GM18511 (cell line): ENCODE measurements at regions not wholly inside any gene's neighbourhood (a gene's known extent, or its start where the extent isn't known, plus 50 kb on each side); places are given as distances from the start of the nearest gene placed in this dataset.
"Not testable (repeated sequence)": the region's sequence is repeated elsewhere in the genome, so short reads cannot be mapped to it uniquely, and the experiment has no call there.

Experiments
- ATAC-seq: cut with Tn5 transposase; IDR thresholded peaks from one replicate; pipeline ENCODE4 v1.9.1; 2021; ENCODE audit warnings: mild to moderate bottlenecking, moderate library complexity; ENCODE audit not compliant: unreplicated experiment

DNA sequence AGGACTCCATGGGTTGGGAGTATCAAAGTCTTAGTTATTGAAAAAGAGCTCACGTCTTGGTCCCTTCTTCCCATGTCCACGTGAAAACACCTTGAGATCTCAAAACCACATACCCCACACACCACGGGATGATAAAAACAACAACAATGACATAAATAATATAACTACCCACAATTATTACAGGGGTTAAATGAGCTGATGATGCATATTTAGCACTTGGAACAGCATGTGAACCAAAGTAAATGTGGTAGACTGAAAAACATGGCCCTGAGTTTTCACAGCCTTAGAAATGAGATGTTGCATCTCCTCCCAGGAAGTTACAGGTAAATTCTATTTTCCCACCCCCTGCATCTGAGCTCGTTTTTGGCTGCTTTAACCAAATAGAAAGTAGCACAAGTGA, 208.9 kb downstream of the C16orf95 start:
- ATAC-seq: no peak

DNA sequence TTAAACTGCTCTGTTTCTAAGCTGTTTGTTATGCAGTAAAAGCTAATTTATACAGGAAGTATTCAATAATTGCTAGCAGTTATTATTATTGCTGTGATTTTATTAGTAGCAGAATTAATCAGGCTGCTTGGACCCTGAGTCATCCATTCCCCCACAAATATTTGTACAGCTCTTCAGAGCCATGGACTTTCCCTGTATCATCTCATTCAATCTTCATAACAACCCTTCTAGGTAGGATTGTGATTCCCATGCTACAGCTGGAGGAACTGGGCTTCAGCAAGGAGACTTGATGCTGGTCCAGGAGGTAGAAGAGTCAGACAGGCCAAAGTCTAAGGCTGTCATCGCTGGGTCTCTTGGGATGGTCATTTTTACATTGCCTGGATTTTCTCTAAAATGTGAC, 208.3 kb downstream of the C16orf95 start:
- no peak for ATAC-seq

DNA sequence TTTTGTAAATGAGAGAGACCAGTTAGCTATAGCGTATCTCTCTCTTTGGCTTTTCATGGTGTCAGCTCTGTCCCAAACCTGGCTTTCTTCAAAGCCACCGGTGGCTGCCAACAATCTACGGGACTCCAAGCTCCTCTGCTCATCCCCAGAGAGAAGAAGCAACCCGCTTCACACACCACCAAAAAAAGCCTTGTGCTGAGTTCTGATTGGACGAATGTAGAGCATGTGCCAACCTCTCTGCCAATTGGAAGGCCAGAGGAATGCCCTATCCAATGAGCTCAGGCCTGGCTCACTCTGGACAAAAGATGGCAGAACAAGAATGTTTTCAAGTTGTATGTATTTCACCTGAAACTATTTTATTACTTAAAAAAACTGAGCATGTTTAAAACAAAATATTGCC, 202.4 kb downstream of the C16orf95 start:
- no peak for ATAC-seq

DNA sequence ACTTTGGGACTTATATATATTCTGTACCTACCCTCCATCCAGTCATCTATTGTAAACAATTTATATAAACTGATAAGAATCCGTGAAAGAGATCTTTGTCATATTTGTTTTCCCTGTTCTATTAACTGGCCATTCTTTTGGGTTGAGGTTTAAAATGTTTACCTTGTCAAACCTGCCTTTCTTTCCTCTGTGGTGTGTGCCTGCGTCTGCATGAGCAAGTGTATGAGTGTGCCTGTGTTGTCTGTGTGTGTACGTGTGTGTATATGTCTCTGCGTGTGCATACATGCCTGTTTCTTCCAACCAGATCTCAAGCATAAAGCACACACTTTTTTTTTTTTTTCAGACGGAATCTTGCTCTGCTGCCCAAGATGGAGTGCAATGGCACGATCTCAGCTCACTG, 201.5 kb downstream of the C16orf95 start:
- ATAC-seq: no peak

DNA sequence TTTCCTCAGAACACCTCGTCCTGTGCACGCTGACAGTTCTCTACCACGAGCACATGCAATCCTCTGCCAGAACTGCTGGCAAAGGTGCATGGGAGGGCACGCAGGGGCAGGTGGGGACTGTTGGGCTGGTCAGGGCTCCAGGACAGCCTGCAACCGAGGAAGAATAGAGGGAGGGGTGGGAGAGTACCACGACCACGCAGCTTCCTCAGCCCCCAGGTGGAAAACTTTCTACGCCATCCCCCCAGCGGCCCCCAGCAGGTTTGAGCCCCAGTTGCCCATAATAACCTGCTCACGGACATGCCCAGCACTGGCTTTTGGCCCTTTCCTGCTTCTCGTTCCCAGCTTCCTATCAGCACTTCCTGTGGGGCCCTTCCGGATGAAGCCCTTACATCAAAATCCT, 199.3 kb downstream of the C16orf95 start:
- ATAC-seq: no peak

DNA sequence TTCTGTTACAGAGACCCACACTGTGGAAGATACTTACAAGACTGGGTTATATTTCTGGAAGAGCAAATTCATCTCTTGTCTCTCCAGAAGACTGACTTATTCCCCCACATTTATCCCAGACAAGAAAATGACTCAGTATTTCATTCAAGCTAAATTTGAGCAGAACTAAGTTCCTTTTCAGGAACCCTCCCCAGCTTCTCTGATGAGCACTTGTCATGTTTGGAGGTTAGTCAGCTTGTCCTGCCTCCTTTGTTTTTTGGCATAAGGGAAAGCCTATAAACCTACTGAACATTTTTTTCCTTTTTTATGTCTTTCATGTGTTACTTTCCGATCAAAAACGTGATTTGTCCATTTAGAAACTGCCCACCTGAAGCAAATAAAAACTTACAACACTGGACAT, 198.0 kb downstream of the C16orf95 start:
- no peak for ATAC-seq

DNA sequence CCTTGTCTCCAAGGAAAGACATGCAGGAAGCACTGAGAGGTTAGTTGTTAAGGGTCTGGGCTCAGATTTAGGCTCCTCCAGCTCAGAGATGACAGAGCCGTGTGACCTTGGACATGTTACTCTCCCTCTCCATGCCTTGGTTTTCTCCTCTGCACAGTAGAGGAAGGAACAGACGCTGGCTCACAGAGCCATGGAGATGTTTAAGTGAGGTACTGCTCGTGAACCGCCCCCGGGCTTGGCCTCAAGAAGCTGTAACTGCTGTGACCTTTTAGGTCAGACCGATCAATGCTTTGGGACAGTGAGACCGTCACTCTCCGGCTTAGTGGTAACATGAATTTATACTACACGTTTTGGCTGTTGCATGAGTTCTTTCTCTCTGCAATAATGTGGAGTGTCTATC, 197.4 kb downstream of the C16orf95 start:
- ATAC-seq: no peak

DNA sequence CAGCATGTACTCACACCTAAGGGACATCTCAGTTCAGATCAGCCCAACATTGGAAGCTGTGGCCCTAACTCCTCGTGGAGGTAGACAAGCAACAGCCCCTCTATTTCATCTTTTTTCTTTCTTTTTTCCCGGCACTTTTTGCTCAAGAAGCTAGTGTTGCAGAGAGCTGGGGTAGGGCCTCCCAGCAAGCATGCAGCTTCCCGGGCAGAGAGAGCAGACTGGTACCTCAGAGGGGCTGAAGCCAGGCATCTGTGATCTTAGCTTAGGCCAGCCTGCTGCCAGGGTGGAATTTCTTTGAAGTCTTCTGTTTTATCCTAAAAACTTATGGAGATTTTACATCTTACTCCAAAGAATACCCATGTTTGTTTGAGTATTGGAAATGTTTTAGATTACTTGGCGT, 195.4 kb downstream of the C16orf95 start:
- ATAC-seq: no peak

DNA sequence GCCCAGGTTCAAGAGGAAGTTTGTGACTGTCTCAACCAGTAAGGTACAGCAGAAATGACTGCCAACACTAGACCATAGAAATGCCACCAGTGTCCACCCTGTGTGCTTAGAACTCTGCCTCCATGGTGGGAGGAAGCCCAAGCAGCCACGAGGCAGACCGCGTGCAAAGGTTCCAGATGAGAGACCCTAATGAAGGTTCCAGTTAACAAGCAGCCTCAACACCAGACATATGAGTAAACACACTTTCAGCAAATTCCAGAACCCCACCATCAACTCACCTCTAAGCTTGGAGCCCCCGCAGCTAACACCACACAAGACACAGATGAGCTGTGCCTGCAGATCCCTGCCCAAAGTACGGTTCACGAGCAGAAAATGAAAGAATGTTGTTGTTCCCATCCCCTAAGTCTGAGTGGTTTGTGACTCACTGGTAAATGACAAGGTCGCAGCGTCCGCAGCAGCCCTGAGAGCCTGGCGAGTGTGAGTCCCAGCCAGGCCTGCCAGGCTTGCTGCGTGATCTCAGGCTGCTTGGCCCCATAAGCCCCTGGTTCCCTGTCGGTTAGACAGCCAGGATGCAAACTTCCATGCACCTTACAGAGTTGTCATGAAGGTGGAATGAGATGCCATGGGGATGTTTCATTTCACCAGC, 193.7 kb downstream of the C16orf95 start:
- ATAC-seq: no peak

DNA sequence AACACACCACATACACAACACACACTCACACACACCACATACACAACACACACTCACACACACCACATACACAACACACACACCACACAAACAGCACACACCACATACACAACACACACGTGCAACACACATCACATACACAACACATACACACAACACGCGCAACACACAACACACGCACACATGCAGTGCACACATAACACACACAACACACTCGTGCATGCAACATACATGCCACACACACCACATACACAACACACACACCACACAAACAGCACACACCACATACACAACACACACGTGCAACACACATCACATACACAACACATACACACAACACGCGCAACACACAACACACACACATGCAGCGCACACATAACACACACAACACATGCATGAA, 192.8 kb downstream of the C16orf95 start:
- ATAC-seq: not testable (repeated sequence)

DNA sequence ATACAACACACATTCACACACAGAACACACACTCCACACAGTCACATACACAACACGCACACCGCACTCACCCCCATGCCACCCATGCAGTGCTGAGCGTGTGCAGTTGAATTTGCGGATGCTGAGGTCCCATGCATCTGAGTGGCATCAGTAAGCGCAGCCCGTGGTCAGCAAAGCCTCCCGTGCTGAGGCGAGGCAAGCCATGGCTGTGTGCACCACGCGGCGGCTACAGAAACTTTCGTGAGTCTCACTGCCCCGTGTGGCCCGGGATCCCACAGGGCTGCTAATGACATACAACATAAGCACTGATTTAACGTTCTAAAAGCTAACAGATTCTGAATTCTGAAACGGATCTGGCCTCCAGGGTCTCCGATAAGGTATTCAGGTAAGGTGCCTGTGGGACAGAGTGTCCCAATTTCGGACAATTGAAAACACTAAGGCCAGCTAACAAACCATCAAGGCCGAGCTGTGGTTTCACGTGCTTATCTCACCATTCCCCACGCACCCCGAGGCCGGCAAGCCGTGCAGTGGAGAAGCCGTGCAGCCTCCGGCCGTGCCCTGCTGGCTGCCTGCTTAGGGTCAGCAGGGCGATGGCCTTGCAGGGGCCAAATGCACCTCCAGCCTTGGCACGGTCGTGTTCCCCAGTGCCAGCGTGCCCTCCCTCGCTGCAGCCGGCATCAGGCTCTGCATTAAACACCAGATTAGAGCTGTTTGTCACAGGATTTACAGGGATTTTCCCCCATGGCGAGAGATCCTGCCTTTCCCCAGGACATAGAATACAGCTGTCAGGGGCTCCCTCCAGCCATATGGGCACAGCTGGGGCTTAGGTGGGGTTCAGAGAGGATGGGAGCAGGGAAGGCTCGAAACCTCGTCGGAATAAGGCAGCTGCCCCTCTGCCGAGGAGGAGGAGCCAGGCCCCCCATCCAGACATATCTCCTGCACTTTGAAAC, 191.7 kb downstream of the C16orf95 start:
- ATAC-seq: no peak

DNA sequence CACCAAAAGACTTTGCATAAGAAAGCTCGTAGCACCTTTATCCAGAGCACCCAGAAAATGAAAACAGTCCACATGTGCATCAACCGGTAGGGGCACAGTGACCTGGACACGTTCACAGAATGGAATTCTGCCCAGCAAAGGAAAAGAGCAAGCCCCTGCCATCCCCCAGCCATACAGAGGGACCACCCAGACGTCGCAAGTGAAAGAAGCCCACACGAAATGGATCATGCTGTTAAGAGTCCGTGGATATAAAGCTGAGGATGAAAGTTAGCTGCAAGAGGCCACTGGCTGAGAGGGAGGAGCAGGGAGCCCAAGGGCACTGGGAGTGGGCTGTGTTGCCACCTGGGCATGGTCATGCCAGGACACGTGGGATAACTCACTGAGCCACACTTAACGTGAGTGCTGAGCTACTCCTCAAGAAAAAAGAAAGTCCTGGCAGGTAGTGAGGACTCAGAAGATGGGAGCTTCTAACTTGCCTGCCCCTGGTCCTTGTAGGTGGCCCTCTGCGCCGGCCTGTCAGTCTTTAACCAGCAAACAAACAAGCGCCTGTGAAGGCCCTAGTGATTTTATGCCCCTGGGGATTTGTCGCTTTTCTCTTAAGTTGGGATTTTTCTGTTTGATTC, 190.7 kb downstream of the C16orf95 start:
- no peak for ATAC-seq

DNA sequence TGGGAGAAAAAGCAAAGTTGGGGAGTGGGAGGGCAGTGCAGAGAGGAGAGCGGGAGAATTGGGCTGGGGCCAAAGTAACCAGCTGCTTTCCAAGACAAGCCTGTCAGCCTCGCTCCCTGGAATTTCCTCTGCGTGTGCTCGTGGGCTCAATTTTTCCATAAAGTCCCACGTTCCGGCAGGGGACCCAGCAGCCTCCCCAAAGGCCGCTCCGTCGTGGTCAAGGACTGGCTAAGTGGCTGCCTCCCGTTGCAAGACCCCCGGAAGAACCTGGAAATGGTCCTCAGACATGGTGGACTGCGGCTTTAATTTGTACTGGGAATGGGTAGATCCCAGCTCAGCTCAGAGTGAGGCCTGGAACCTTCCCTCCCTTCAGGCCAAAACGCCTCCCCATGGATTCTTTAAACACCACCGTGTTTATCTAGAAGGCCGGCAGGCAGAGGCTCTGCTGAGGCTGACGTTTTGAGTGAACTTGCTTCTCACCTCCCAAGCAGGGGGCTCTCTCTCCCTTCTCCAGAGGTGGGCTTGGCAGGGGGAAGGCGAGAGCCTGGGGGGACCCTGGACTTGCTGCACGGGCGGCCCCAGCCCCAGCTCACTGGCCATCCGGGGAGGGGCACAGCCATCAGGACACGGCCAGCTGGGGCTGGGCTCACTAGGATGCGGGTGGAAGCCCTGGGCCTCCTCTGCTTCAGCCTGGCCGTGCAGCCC, 190.0 kb downstream of the C16orf95 start:
- no peak for ATAC-seq

DNA sequence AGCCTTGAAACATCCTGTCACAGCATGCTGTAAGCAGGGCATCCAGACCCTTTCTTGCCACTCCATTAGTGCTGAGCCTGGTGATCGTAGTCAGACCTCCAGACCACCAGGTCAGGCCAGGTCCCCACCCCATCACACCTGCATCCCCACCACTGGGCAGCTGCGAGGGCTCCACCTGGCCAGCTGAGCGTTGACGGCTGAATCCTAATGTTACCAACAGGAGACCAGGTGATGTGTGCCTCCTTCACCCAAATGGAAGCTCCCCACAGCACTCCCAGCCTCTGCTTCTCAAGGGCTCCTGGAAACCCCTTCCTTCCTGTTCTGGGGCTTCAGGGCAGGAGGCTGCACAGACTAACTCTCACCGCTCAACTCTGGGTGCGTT, 189.4 kb downstream of the C16orf95 start:
- ATAC-seq: no peak

DNA sequence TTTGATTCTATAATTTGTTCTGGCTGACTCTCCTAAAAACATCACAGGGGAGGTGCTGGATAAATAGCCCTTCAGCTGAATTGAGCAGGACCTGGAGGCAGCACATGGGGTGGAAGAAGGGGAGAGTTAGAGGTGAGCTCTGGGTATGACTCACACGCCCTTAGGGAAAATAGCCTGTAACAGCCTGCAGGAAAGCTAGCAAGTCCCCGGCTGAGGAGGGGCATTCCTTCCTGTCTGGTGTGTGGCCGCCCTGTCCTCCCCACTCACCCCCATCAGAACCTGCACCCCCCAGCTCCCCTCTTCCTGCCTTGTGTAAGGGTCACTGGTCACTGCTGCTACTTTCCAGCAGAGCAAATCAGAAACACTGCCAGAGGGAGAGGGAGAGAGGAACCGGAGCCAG, 187.4 kb downstream of the C16orf95 start:
- ATAC-seq: no peak

DNA sequence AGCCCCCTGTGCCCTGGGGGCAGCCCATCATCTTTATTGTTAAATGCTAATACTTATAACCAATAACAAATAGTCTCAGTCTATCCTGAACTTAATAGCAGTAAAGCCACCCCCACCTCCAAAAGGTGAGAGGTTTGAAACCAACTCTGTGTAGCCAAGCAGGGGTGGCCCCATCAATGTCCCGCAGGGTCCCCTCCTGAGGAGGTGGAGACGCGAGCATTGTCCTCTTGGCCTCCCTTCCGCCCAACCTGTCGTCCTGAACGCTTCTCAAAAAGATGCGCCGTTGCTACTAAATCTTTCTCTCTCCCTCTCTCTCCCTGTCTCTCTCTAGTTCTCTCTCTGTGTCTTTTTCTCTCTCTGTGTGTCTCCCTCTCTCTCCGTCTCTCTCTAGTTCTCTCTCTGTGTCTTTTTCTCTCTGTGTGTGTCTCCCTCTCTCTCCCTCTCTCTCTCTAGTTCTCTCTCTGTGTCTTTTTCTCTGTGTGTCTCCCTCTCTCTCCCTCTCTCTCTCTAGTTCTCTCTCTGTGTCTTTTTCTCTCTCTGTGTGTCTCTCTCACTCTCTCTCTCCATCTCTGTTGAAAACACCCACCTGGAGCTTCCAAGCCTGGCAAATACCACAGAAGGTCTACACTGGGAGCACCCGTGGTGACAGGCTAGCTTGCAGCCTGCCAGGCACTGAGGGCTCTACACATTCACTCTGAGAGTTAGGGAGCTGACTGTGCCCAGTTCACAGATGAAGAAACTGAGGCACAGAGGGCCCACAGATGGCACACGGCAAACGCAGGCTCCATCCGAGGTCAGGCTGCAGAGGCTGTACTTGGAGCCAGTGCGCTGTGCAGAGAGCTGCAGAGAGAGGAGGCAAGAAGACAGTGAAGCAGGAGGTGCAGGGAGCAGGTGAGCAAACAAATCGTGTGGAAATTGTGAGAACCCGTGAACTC, 185.9 kb downstream of the C16orf95 start:
- ATAC-seq: no peak

DNA sequence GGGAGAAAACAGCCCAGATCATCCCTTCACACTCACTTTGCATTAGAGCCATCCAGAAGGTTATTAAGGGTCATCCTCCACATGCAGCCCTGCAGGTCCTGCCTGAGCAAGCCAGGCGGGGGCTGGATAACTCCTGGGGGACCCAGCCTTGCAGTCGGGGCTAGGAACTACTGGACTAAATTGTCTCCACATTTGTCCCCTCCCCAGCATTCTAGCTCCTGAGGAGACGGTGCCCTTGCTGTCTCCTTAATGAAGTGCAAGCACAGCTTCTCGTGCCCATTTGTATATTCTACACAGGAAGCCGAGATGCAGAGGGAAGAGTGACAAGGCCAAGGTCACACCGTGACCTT, 185.2 kb downstream of the C16orf95 start:
- no peak for ATAC-seq

DNA sequence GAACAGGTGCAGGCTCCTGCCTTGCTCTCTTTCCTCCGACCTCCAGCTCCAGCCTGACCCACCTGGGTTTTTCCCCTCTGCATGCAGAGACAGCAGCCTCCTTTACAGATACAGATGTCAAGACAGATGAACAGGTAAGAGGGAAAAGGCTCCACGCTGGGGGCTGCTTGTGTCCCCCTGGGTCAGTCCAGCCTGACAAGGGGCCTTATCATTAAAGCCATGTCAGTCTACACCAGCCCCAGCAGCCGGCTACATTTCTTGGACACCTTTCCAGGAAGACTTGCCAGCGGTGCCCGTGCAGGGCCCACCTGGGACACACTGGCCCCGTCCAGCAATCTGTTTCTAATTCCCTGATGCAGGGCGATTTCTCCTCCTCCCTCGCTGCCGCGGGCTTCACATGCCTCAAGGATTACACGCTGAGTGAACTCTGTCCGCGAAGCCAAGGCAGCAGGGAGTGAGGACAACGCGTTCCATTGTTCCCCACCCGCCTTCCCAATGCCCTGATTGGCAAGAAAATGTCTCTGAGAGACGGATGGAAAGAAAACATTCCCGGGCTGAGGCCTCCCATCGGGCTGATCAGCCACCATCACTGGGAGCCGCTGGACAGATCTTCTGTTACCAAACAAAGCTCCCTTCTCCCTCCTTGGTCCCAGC, 184.7 kb downstream of the C16orf95 start:
- ATAC-seq: no peak

DNA sequence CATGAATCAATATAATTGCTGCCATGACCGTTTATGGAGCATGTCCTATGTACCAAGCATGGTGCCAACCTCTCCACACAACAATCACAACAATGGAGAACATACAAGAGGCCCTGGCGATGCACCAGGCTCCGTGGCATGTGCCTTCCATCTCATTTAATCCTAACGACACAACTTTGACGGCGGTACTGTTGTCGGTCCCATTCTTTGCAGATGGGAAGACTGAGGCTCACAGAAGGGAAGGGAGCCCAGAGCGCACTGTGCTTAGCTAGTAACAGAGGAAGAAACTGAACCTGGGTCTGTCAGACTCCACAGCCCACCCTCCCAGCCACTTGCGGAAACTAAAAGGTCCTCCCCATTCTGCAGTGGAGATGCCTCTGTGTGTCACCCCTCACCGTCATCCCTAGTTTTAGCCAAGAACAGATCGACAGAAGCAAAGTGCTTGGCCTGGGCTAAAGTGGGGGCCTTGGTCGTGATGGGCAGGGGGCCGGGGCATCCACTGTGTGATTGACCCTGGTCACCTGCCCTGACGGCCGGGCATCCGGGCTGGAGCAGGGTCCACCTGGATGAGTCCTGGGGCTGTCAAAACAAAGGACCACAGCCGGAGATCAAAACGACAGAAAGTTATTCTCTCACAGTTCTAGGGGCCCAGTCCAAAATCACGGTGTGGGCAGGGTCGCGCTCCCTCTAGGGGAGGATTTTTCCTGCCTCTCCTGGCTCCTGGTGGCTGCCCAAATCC, 183.9 kb downstream of the C16orf95 start:
- no peak for ATAC-seq
